COLO829 (cell line): ENCODE measurements at regions not wholly inside any gene's neighbourhood (a gene's known extent, or its start where the extent isn't known, plus 50 kb on each side); places are given as distances from the start of the nearest gene placed in this dataset.
"Not testable (repeated sequence)": the region's sequence is repeated elsewhere in the genome, so short reads cannot be mapped to it uniquely, and the experiment has no call there.

Experiments used
- DNase-seq: peaks from one replicate; pipeline ENCODE4 v3.0.0; 2012; ENCODE audit warnings: low spot score

- DNase-seq = no peak
Measured at GRCh38 chr4:117135634-117136354, 50.4 kb upstream of the TRAM1L1 start.

GRCh38 chr4:117137145-117137544, 51.8 kb upstream of the TRAM1L1 start:
- peak; percentile 55 for DNase-seq

- DNase-seq = not testable (repeated sequence)
Measured at GRCh38 chr4:117138732-117139131, 53.4 kb upstream of the TRAM1L1 start.

- no peak for DNase-seq
Measured at GRCh38 chr4:117154251-117154650, 68.9 kb upstream of the TRAM1L1 start.

- no peak for DNase-seq
Measured at GRCh38 chr4:117156806-117157205, 71.4 kb upstream of the TRAM1L1 start.

GRCh38 chr4:117157360-117157759, 72.0 kb upstream of the TRAM1L1 start:
- no peak for DNase-seq

- DNase-seq = no peak
Measured at GRCh38 chr4:117162976-117163375, 77.6 kb upstream of the TRAM1L1 start.

- no peak for DNase-seq
Measured at GRCh38 chr4:117164338-117164737, 79.0 kb upstream of the TRAM1L1 start.

GRCh38 chr4:117175369-117175768, 90.0 kb upstream of the TRAM1L1 start:
- not testable (repeated sequence) for DNase-seq

GRCh38 chr4:117203231-117203630, 117.9 kb upstream of the TRAM1L1 start:
- DNase-seq = no peak

GRCh38 chr4:117210551-117210950, 125.2 kb upstream of the TRAM1L1 start:
- DNase-seq = no peak

GRCh38 chr4:117224256-117224655, 138.9 kb upstream of the TRAM1L1 start:
- no peak for DNase-seq

- no peak for DNase-seq
Measured at GRCh38 chr4:117225471-117225870, 140.1 kb upstream of the TRAM1L1 start.

- no peak for DNase-seq
Measured at GRCh38 chr4:117227925-117228324, 142.5 kb upstream of the TRAM1L1 start.

GRCh38 chr4:117239434-117239833, 154.1 kb upstream of the TRAM1L1 start:
- DNase-seq = no peak

GRCh38 chr4:117249333-117249732, 164.0 kb upstream of the TRAM1L1 start:
- no peak for DNase-seq

- no peak for DNase-seq
Measured at GRCh38 chr4:117264072-117264471, 178.7 kb upstream of the TRAM1L1 start.

GRCh38 chr4:117267317-117267716, 181.9 kb upstream of the TRAM1L1 start:
- no peak for DNase-seq

GRCh38 chr4:117284736-117285135, 199.4 kb upstream of the TRAM1L1 start:
- no peak for DNase-seq

GRCh38 chr4:117293784-117294183, 208.4 kb upstream of the TRAM1L1 start:
- DNase-seq = no peak

- DNase-seq = no peak
Measured at GRCh38 chr4:117302226-117302625, 216.8 kb upstream of the TRAM1L1 start.

GRCh38 chr4:117311215-117311614, 225.8 kb upstream of the TRAM1L1 start:
- DNase-seq = no peak

GRCh38 chr4:117311989-117312388, 226.6 kb upstream of the TRAM1L1 start:
- no peak for DNase-seq

GRCh38 chr4:117324851-117325491, 239.6 kb upstream of the TRAM1L1 start:
- DNase-seq = no peak
